ENCODE measurements at regions not wholly inside any gene's neighbourhood (a gene's known extent, or its start where the extent isn't known, plus 50 kb on each side); places are given as distances from the start of the nearest gene placed in this dataset.

GRCh38 chr12:86681060-86681459 lies 424.9 kb upstream of the MGAT4C start:
- no peaks in the 10 kb centered on the region for H3K4me1 Mint-ChIP-seq (ENCODE audit: low read depth in 2 of 2)
- ATAC-seq (no peak), DNase-seq (ENCODE audit: low spot score) (no peak)
- no peaks in the 10 kb centered on the region for H3K36me3 Mint-ChIP-seq
- H3K27ac Mint-ChIP-seq, result no peak overlapping the region
- H3K9me3 Mint-ChIP-seq, result peaks cover 12% of the 10 kb centered on the region
- no peaks in the 10 kb centered on the region for H3K27me3 Mint-ChIP-seq
- no peak overlapping the region for H3K4me3 Mint-ChIP-seq

GRCh38 chr12:86675197-86675596 lies 419.0 kb upstream of the MGAT4C start:
- no peak overlapping the region for H3K27ac Mint-ChIP-seq
- peaks cover 15% of the 10 kb centered on the region for H3K9me3 Mint-ChIP-seq
- ATAC-seq (no peak), DNase-seq (ENCODE audit: low spot score) (no peak)
- H3K27me3 Mint-ChIP-seq, result no peaks in the 10 kb centered on the region
- no peaks in the 10 kb centered on the region for H3K36me3 Mint-ChIP-seq
- no peaks in the 10 kb centered on the region for H3K4me1 Mint-ChIP-seq (ENCODE audit: low read depth in 2 of 2)
- no peak overlapping the region for H3K4me3 Mint-ChIP-seq

GRCh38 chr12:86670986-86671385 lies 414.8 kb upstream of the MGAT4C start:
- H3K27ac Mint-ChIP-seq, result no peak overlapping the region
- H3K27me3 Mint-ChIP-seq, result no peaks in the 10 kb centered on the region
- H3K4me3 Mint-ChIP-seq, result no peak overlapping the region
- ATAC-seq (no peak), DNase-seq (ENCODE audit: low spot score) (no peak)
- no peaks in the 10 kb centered on the region for H3K4me1 Mint-ChIP-seq (ENCODE audit: low read depth in 2 of 2)
- H3K36me3 Mint-ChIP-seq, result peaks cover 4% of the 10 kb centered on the region
- H3K9me3 Mint-ChIP-seq, result peaks cover 17% of the 10 kb centered on the region

- peaks cover 17% of the 10 kb centered on the region for H3K9me3 Mint-ChIP-seq
- H3K27me3 Mint-ChIP-seq, result no peaks in the 10 kb centered on the region
- no peak for DNase-seq (ENCODE audit: low spot score)
- peaks cover 4% of the 10 kb centered on the region for H3K36me3 Mint-ChIP-seq
- no peak for ATAC-seq
- H3K27ac Mint-ChIP-seq, result no peak overlapping the region
- no peak overlapping the region for H3K4me3 Mint-ChIP-seq
- H3K4me1 Mint-ChIP-seq (ENCODE audit: low read depth in 2 of 2), result no peaks in the 10 kb centered on the region
Measured at GRCh38 chr12:86669010-86669409, 412.8 kb upstream of the MGAT4C start.

- Mint-ChIP-seq H3K4me1 (ENCODE audit: low read depth in 2 of 2) (no peaks in the 10 kb centered on the region), H3K27me3 (no peaks in the 10 kb centered on the region), H3K36me3 (peaks cover 4% of the 10 kb centered on the region), H3K4me3 (no peak overlapping the region), H3K9me3 (peaks cover 8% of the 10 kb centered on the region), H3K27ac (no peak overlapping the region)
- ATAC-seq, result no peak
- DNase-seq (ENCODE audit: low spot score), result no peak
Measured at GRCh38 chr12:86666316-86666715, 410.1 kb upstream of the MGAT4C start.

GRCh38 chr12:86663716-86664115 lies 407.5 kb upstream of the MGAT4C start:
- ATAC-seq (no peak), DNase-seq (ENCODE audit: low spot score) (no peak)
- no peak overlapping the region for H3K27ac Mint-ChIP-seq
- H3K4me3 Mint-ChIP-seq, result no peak overlapping the region
- H3K27me3 Mint-ChIP-seq, result no peaks in the 10 kb centered on the region
- H3K4me1 Mint-ChIP-seq (ENCODE audit: low read depth in 2 of 2), result no peaks in the 10 kb centered on the region
- H3K9me3 Mint-ChIP-seq, result peaks cover 14% of the 10 kb centered on the region
- no peaks in the 10 kb centered on the region for H3K36me3 Mint-ChIP-seq

GRCh38 chr12:86663173-86663572 lies 407.0 kb upstream of the MGAT4C start:
- no peaks in the 10 kb centered on the region for H3K27me3 Mint-ChIP-seq
- DNase-seq (ENCODE audit: low spot score) (no peak), ATAC-seq (no peak)
- H3K4me3 Mint-ChIP-seq, result no peak overlapping the region
- no peaks in the 10 kb centered on the region for H3K36me3 Mint-ChIP-seq
- no peaks in the 10 kb centered on the region for H3K4me1 Mint-ChIP-seq (ENCODE audit: low read depth in 2 of 2)
- H3K9me3 Mint-ChIP-seq, result peaks cover 13% of the 10 kb centered on the region
- H3K27ac Mint-ChIP-seq, result no peak overlapping the region

- Mint-ChIP-seq H3K27ac (no peak overlapping the region), H3K4me3 (no peak overlapping the region)
- ATAC-seq, result no peak
Measured at GRCh38 chr12:86662464-86662863, 406.3 kb upstream of the MGAT4C start.

GRCh38 chr12:86660488-86661147 lies 404.4 kb upstream of the MGAT4C start:
- Mint-ChIP-seq H3K27ac (no peak overlapping the region), H3K27me3 (no peaks in the 10 kb centered on the region), H3K9me3 (peaks cover 11% of the 10 kb centered on the region), H3K4me1 (ENCODE audit: low read depth in 2 of 2) (no peaks in the 10 kb centered on the region), H3K4me3 (no peak overlapping the region), H3K36me3 (no peaks in the 10 kb centered on the region)
- ATAC-seq (no peak), DNase-seq (ENCODE audit: low spot score) (no peak)

More at GRCh38 chr12:86662464-86662863, 406.3 kb upstream of the MGAT4C start:
- Mint-ChIP-seq H3K9me3 (peaks cover 11% of the 10 kb centered on the region), H3K36me3 (no peaks in the 10 kb centered on the region), H3K27me3 (no peaks in the 10 kb centered on the region), H3K4me1 (ENCODE audit: low read depth in 2 of 2) (no peaks in the 10 kb centered on the region)
- DNase-seq (ENCODE audit: low spot score), result no peak

- Mint-ChIP-seq H3K27me3 (no peaks in the 10 kb centered on the region), H3K9me3 (peaks cover 11% of the 10 kb centered on the region), H3K27ac (no peak overlapping the region), H3K4me3 (no peak overlapping the region), H3K36me3 (no peaks in the 10 kb centered on the region), H3K4me1 (ENCODE audit: low read depth in 2 of 2) (no peaks in the 10 kb centered on the region)
- no peak for ATAC-seq
- DNase-seq (ENCODE audit: low spot score), result no peak
Measured at GRCh38 chr12:86659985-86660384, 403.8 kb upstream of the MGAT4C start.

GRCh38 chr12:86658303-86658702 lies 402.1 kb upstream of the MGAT4C start:
- H3K9me3 Mint-ChIP-seq, result peaks cover 15% of the 10 kb centered on the region
- H3K27ac Mint-ChIP-seq, result no peak overlapping the region
- H3K36me3 Mint-ChIP-seq, result no peaks in the 10 kb centered on the region
- no peaks in the 10 kb centered on the region for H3K4me1 Mint-ChIP-seq (ENCODE audit: low read depth in 2 of 2)
- no peaks in the 10 kb centered on the region for H3K27me3 Mint-ChIP-seq
- DNase-seq (ENCODE audit: low spot score) (no peak), ATAC-seq (no peak)
- no peak overlapping the region for H3K4me3 Mint-ChIP-seq

GRCh38 chr12:86647800-86648199 lies 391.6 kb upstream of the MGAT4C start:
- Mint-ChIP-seq H3K36me3 (no peaks in the 10 kb centered on the region), H3K9me3 (no peaks in the 10 kb centered on the region), H3K27ac (no peak overlapping the region), H3K4me3 (no peak overlapping the region), H3K27me3 (no peaks in the 10 kb centered on the region), H3K4me1 (ENCODE audit: low read depth in 2 of 2) (no peaks in the 10 kb centered on the region)
- ATAC-seq (no peak), DNase-seq (ENCODE audit: low spot score) (no peak)

- Mint-ChIP-seq H3K9me3 (peaks cover 9% of the 10 kb centered on the region), H3K4me1 (ENCODE audit: low read depth in 2 of 2) (no peaks in the 10 kb centered on the region), H3K27ac (no peak overlapping the region), H3K27me3 (no peaks in the 10 kb centered on the region), H3K4me3 (no peak overlapping the region), H3K36me3 (peaks cover 6% of the 10 kb centered on the region)
- ATAC-seq (no peak), DNase-seq (ENCODE audit: low spot score) (no peak)
Measured at GRCh38 chr12:86634456-86635410, 378.5 kb upstream of the MGAT4C start.

GRCh38 chr12:86627001-86627400 lies 370.8 kb upstream of the MGAT4C start:
- H3K27me3 Mint-ChIP-seq, result no peaks in the 10 kb centered on the region
- H3K4me3 Mint-ChIP-seq, result no peak overlapping the region
- no peak overlapping the region for H3K27ac Mint-ChIP-seq
- H3K9me3 Mint-ChIP-seq, result peaks cover 30% of the 10 kb centered on the region
- peaks cover 30% of the 10 kb centered on the region for H3K36me3 Mint-ChIP-seq
- DNase-seq (ENCODE audit: low spot score) (no peak), ATAC-seq (no peak)
- no peaks in the 10 kb centered on the region for H3K4me1 Mint-ChIP-seq (ENCODE audit: low read depth in 2 of 2)
